ENCODE measurements at regions not wholly inside any gene's neighbourhood (a gene's known extent, or its start where the extent isn't known, plus 50 kb on each side); places are given as distances from the start of the nearest gene placed in this dataset.
A peak's percentile ranks its signal among the peaks of the same experiment; 100 is the strongest.

DNA sequence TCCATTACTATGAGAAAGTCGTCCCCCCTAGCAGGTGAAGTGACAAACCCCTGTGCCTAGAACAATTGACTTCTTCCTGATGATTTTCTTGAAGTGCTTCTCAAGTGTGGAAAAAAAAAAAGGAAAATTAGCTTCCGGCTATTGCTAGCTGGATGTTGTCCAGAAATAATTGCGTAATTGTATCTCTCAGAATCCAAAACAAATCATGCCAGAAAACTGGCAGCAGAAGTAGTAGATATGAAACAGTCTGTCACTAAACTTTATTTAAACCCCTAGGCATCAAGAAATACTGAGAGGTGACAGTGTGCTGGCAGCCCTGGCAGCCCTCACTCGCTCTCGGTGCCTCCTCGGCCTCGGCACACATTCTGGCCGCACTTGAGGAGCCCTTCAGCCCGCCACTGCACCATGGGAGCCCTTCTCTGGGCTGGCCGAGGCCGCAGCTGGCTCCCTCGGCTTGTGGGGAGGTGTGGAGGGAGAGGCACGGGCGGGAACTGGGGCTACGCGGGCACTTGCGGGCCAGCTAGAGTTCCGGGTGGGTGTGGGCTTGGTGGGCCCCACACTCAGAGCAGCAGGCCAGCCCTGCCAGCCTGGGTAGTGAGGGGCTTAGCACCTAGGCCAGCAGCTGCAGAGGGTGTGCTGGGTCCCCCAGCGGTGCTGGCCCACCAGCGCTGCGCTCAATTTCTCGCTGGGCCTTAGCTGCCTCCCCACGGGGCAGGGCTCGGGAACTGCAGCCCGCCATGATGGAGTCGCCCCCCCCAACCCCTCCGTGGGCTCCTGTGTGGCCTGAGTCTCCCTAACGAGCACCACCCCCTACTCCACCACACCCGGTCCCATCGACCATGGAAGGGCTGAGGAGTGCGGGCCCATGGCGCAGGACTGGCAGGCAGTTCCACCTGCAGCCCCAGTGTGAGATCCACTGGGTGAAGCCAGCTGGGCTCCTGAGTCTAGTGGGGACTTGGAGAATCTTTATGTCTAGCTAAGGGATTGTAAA is 80.5 kb upstream of the ABCA12 start:
- no peak for DNase-seq (ENCODE audit: low read depth)
- no peak for TF ChIP-seq CTCF (IDR thresholded peaks at IDR 0.05; ENCODE audit: control insufficient read depth, extremely low read depth, insufficient read depth)
- H3K4me3 ChIP-seq (ENCODE audit: low read depth, low read length), result no peak overlapping the region

- no peak for TF ChIP-seq CTCF (IDR thresholded peaks at IDR 0.05; ENCODE audit: control insufficient read depth, extremely low read depth, insufficient read depth)
- peak; percentile 88 for DNase-seq (ENCODE audit: low read depth)
- no peak overlapping the region for H3K4me3 ChIP-seq (ENCODE audit: low read depth, low read length)
Measured at GRCh38 chr2:215216806-215217205, 78.4 kb upstream of the ABCA12 start.

- no peak for DNase-seq (ENCODE audit: low read depth)
- H3K4me3 ChIP-seq (ENCODE audit: low read depth, low read length), result no peak overlapping the region
- TF ChIP-seq CTCF (IDR thresholded peaks at IDR 0.05; ENCODE audit: control insufficient read depth, extremely low read depth, insufficient read depth), result no peak
Measured at GRCh38 chr2:215215637-215216036, 77.2 kb upstream of the ABCA12 start.

GRCh38 chr2:215210082-215210481 is 71.7 kb upstream of the ABCA12 start:
- TF ChIP-seq CTCF (IDR thresholded peaks at IDR 0.05; ENCODE audit: control insufficient read depth, extremely low read depth, insufficient read depth), result no peak
- no peak overlapping the region for H3K4me3 ChIP-seq (ENCODE audit: low read depth, low read length)
- no peak for DNase-seq (ENCODE audit: low read depth)

GRCh38 chr2:215207791-215208367 is 69.5 kb upstream of the ABCA12 start:
- no peak overlapping the region for H3K4me3 ChIP-seq (ENCODE audit: low read depth, low read length)
- no peak for TF ChIP-seq CTCF (IDR thresholded peaks at IDR 0.05; ENCODE audit: control insufficient read depth, extremely low read depth, insufficient read depth)
- DNase-seq (ENCODE audit: low read depth), result no peak

DNA sequence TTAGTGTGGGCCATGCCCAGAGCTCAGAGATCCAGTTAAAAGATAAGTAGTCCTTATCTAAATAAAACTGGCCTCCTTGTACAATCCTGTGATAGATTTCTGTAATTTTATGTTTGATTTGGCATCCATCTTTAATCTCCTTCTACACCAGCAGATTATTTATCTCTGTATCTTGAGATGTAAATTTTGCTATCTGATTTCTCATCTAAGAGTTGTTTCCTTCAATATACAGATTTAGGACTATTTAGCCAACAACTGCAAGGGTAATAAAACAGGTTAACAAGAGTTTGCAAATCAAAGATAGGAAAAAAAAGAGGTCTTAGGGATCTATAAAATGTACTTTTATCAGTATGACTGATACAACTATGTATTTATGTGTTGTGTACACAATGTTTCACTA is 68.6 kb upstream of the ABCA12 start:
- DNase-seq (ENCODE audit: low read depth), result peak; percentile 98

More for the DNA sequence above, 68.6 kb upstream of the ABCA12 start:
- TF ChIP-seq CTCF (IDR thresholded peaks at IDR 0.05; ENCODE audit: control insufficient read depth, extremely low read depth, insufficient read depth), result no peak
- no peak overlapping the region for H3K4me3 ChIP-seq (ENCODE audit: low read depth, low read length)

Data from LNCaP clone FGC (cell line).